ENCODE measurements at regions not wholly inside any gene's neighbourhood (a gene's known extent, or its start where the extent isn't known, plus 50 kb on each side); places are given as distances from the start of the nearest gene placed in this dataset.

DNA sequence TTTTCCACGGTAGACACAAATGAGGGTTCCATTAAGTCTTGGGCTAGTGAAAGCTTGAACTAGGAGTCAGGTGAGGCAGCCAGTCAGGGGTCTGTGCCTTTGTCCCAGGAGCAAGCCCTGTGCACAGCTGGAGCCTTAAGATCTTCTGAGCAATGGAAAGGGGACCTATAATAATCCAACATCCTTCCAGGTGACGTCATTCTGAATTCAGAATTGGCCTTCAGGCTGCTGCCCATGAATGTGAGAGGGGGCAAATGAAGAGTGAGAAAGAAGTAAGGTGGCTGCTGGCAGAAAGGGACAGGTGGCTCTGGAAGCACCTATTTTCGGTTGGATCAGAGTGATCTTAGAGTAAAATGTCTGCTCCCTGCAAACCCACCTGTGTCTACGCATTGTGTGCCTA is 488.1 kb upstream of the CDH5 start:
- Mint-ChIP-seq H3K27ac (no peak overlapping the region), H3K4me3 (no peak overlapping the region), H3K36me3 (ENCODE audit: low read depth) (no peaks in the 10 kb centered on the region), H3K4me1 (ENCODE audit: low read depth) (no peaks in the 10 kb centered on the region), H3K27me3 (ENCODE audit: low read depth) (no peaks in the 10 kb centered on the region), H3K9me3 (ENCODE audit: insufficient read depth) (no peaks in the 10 kb centered on the region)
- ChIA-PET CTCF (no interaction called here), POLR2A (no interaction called here)
- DNase-seq (no peak), ATAC-seq (no peak)

DNA sequence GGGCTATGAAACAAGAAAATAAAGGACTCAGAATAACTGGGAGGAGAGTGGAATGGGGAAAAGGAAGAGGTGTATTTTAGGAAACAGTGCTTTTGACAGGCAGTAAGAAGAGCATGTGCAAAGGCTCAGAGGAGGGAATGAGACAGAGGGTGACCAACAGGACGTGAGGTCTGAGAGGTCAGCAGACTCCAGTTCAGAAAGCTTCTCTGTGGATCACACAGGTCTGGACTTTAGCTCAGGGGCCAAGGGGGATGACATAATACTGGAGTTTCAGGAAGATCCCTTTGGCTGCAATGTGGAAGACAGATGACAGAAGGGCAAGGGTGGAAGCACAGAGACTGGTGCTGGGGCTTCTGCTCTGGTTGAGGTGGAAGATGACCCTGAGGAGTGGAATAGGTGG is 489.9 kb upstream of the CDH5 start:
- Mint-ChIP-seq H3K36me3 (ENCODE audit: low read depth) (no peaks in the 10 kb centered on the region), H3K27ac (no peak overlapping the region), H3K9me3 (ENCODE audit: insufficient read depth) (no peaks in the 10 kb centered on the region), H3K27me3 (ENCODE audit: low read depth) (no peaks in the 10 kb centered on the region), H3K4me1 (ENCODE audit: low read depth) (no peaks in the 10 kb centered on the region), H3K4me3 (no peak overlapping the region)
- POLR2A ChIA-PET = no interaction called here
- no peak for DNase-seq
- no peak for ATAC-seq
- CTCF ChIA-PET = no interaction called here

DNA sequence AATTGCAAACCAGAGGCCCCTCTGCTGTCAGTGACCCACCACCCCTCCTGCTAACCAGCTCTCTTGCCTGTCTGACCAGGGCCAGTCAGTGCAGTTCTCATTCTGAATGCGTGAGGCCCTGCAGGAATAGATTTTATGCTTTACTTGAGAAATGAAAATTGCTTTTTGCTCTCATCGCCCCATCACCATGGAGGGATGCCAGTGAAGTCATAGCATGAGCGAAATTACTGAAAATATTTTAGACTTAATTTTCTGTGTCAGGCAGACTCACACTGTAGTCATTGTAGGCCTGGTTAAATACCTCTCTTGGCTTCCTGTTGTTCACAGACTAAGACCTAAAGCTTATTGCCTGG is 490.5 kb upstream of the CDH5 start:
- Mint-ChIP-seq H3K36me3 (ENCODE audit: low read depth) (no peaks in the 10 kb centered on the region), H3K4me3 (no peak overlapping the region), H3K4me1 (ENCODE audit: low read depth) (no peaks in the 10 kb centered on the region), H3K9me3 (ENCODE audit: insufficient read depth) (no peaks in the 10 kb centered on the region), H3K27me3 (ENCODE audit: low read depth) (no peaks in the 10 kb centered on the region), H3K27ac (no peak overlapping the region)
- no peak for DNase-seq
- no peak for ATAC-seq
- CTCF ChIA-PET = no interaction called here
- POLR2A ChIA-PET = no interaction called here

DNA sequence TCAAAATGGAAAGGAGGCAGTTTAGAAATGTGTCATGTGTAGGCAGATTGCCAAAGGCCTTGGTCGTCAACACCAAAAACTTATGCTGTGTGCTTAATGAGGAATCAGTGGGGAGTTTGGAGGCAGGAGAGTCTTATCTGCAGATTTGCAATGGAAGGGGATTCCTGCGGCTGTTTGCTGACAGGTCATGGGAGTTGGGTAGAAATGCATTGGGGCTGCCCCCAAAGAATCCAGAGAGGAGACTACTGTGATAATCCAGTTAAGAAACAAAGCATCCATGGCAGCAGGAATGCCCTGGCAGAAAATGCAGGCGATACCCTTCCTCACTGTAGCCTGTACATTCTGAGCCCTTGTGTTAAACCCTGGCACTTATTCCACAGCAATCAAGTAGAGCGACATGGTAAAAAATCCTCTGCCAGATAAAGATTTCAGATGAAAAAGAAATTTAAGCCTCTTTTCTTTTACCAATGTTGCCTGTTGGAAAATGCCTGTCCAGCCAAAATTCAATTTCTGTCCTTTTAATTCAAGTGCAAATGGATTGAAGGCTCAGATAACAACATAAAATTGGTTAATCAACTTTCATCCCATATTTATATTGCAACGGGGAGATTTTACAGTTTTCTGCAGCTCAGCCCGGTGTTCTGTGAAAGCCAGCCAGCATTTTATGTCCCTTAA is 491.0 kb upstream of the CDH5 start:
- Mint-ChIP-seq H3K36me3 (ENCODE audit: low read depth) (no peaks in the 10 kb centered on the region), H3K27ac (no peak overlapping the region), H3K27me3 (ENCODE audit: low read depth) (no peaks in the 10 kb centered on the region), H3K4me1 (ENCODE audit: low read depth) (no peaks in the 10 kb centered on the region), H3K4me3 (no peak overlapping the region), H3K9me3 (ENCODE audit: insufficient read depth) (no peaks in the 10 kb centered on the region)
- ChIA-PET CTCF (no interaction called here), POLR2A (no interaction called here)
- DNase-seq (no peak), ATAC-seq (no peak)

DNA sequence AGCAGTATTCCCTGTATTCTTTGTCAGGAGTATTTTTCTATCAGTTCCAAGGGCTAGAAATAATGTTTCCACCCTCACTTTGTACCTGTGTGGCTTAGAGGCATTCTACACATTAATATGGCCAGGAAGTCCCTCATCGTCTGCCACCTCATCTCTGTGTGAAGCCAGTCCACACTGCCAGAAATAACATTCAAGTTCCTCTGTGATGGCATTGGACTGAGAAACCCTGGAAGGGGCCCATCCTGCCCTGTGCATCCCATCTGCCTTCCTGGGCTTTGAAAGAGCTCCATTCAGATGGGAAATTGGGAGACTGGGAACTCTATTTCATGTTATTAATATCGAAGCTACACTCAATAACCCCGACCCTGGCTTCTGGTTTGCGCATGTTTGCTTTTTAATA is 497.2 kb upstream of the CDH5 start:
- H3K27ac Mint-ChIP-seq = no peak overlapping the region

DNA sequence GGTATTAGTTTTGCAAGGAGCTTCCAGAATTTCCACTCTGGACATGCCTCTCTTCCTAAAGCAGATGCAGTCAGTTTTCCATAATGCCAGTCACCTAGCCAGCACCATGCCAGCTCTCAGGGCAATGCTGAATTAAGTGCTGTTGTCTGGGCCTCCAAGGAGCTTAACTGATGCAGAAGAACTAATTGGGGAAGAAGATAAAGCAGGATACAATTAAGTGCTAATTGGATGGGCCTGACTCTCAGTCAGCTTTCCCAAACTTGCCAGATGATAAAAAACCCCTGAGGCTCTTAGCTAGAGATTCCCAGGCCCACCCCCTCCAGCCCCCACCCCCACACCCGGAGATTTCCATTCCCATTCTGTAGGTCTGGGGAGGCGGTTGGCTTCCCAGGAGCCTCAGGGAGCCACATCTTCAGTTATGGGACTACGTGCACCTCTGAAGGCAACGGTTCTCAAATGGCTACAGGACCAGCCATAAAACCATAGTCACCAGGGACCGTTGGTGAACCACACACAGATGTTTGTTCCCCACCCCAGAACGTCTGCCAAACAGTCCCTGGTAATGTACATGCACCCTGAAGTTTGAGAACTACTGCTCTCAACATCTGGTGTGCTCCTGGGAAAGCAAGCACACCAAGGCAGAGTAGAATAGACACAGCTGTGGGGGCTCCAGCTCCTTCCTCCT is 499.1 kb upstream of the CDH5 start:
- Mint-ChIP-seq H3K27me3 (ENCODE audit: low read depth) (no peaks in the 10 kb centered on the region), H3K4me3 (no peak overlapping the region), H3K27ac (no peak overlapping the region), H3K36me3 (ENCODE audit: low read depth) (no peaks in the 10 kb centered on the region), H3K4me1 (ENCODE audit: low read depth) (no peaks in the 10 kb centered on the region), H3K9me3 (ENCODE audit: insufficient read depth) (no peaks in the 10 kb centered on the region)
- POLR2A ChIA-PET = no interaction called here
- no peak for DNase-seq
- CTCF ChIA-PET = no interaction called here
- ATAC-seq = no peak

More for the DNA sequence above, 497.2 kb upstream of the CDH5 start:
- no peak overlapping the region for H3K4me3 Mint-ChIP-seq
- no peaks in the 10 kb centered on the region for H3K27me3 Mint-ChIP-seq (ENCODE audit: low read depth)
- H3K4me1 Mint-ChIP-seq (ENCODE audit: low read depth) = no peaks in the 10 kb centered on the region
- H3K9me3 Mint-ChIP-seq (ENCODE audit: insufficient read depth) = no peaks in the 10 kb centered on the region
- ATAC-seq (no peak), DNase-seq (no peak)
- ChIA-PET CTCF (no interaction called here), POLR2A (no interaction called here)
- no peaks in the 10 kb centered on the region for H3K36me3 Mint-ChIP-seq (ENCODE audit: low read depth)

DNA sequence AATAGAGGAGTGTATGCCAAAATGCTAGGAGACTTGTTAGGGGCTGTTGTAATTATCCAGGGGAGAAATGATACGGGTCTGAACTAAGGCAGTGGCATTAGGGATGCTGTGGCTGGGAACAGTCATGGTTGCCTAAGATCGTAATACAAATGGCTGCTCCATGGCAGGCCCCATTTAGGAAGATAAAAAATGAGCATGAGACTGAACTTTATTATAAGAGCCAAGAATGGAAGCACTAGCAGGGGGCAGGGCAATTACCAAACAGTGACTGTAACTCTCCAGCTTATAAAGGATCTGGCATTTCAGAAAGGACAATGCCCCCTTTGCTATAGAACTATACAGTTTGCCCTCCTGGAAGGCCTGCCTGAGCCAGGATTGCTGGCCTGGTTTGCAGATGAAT is 503.3 kb upstream of the CDH5 start:
- Mint-ChIP-seq H3K36me3 (ENCODE audit: low read depth) (no peaks in the 10 kb centered on the region), H3K4me3 (no peak overlapping the region)
- ATAC-seq = no peak

DNA sequence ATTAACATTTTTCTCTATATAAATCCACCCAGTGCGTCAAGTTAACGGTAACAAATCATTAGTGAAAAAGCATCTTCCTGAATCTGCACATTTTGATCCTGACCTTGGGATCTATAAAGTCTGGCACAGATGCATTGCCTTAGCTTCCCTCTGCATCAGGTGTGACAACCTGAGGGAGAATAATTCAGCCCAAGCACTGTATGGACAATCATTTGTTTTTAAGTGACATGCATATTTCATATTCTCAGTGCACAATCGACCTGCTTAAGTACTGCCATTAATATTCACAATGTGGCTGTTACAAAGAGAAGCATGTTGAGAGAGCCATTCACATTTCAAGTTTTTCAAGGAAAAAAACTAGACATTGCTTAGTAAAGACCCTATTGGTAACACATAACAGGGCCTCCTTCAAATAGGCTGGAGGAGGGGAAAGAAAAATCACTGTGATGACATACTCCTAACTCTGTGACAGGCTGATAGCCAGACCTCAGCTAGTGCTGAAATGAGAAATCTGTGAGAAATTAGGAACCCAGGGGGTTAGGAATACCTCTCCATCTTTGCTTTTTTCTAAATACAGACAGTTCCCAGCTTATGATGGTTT is 505.3 kb upstream of the CDH5 start:
- ChIA-PET CTCF (no interaction called here), POLR2A (interaction anchor here (0.6 kb wide), 1 partner anchor 463 kb away, joined by 4 read pairs; no protein-coding TSS in a partner anchor)
- Mint-ChIP-seq H3K27ac (no peak overlapping the region), H3K27me3 (ENCODE audit: low read depth) (no peaks in the 10 kb centered on the region), H3K9me3 (ENCODE audit: insufficient read depth) (no peaks in the 10 kb centered on the region), H3K4me3 (no peak overlapping the region), H3K4me1 (ENCODE audit: low read depth) (no peaks in the 10 kb centered on the region), H3K36me3 (ENCODE audit: low read depth) (no peaks in the 10 kb centered on the region)
- DNase-seq = no peak
- ATAC-seq = no peak

More for the DNA sequence above, 503.3 kb upstream of the CDH5 start:
- CTCF ChIA-PET = no interaction called here
- Mint-ChIP-seq H3K9me3 (ENCODE audit: insufficient read depth) (no peaks in the 10 kb centered on the region), H3K27me3 (ENCODE audit: low read depth) (no peaks in the 10 kb centered on the region), H3K27ac (no peak overlapping the region), H3K4me1 (ENCODE audit: low read depth) (no peaks in the 10 kb centered on the region)
- DNase-seq = no peak
- POLR2A ChIA-PET = no interaction called here

DNA sequence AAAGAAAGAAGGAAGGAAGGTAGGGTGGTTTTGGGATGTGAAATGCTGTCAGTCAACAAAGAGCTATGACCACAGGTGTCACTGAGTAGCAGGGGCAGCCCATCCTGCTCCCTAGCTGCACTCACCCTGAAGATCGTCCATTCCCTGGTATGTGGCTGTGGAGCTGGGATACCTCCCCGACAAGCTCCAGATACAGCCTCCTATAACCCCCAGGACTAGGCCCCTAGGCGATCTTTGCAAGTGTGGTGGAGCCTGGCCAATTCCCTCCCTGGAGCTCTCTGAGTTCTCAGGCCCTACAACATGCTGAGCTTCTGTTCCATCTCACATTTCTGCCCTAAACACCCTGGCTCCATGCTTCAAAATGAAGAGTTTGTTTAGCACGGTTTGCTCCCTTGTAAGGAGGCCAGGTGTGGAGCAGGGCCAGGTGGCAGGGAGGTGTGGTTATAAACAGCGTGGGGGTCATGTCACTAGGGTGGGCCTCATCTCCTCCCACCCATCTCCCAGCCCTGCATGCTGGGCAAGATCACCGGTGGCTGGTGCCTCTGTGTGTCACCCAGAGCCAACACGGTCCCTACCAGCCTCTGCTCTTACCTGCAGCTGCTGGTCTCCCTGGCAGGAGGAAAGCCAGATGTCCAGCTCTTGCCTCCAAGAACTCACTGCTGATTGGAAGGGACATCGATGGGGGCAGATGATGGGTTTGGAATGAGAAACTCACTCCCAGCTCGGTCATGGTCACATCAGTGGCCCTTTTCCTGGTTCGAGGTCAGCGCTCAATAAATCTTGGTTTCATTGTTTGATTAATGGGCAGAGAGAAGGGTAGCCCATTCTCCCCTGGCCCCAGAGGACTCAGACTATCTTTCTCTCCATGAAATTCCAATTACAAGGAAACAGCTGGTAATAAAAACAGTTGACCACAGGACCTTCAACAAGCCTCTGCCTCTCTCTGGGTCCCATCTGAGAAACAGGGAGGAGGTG is 511.0 kb upstream of the CDH5 start:
- Mint-ChIP-seq H3K4me1 (ENCODE audit: low read depth) (no peaks in the 10 kb centered on the region), H3K4me3 (no peak overlapping the region), H3K27me3 (ENCODE audit: low read depth) (no peaks in the 10 kb centered on the region), H3K27ac (no peak overlapping the region), H3K36me3 (ENCODE audit: low read depth) (no peaks in the 10 kb centered on the region), H3K9me3 (ENCODE audit: insufficient read depth) (no peaks in the 10 kb centered on the region)
- ChIA-PET POLR2A (no interaction called here), CTCF (no interaction called here)
- ATAC-seq (no peak), DNase-seq (no peak)

DNA sequence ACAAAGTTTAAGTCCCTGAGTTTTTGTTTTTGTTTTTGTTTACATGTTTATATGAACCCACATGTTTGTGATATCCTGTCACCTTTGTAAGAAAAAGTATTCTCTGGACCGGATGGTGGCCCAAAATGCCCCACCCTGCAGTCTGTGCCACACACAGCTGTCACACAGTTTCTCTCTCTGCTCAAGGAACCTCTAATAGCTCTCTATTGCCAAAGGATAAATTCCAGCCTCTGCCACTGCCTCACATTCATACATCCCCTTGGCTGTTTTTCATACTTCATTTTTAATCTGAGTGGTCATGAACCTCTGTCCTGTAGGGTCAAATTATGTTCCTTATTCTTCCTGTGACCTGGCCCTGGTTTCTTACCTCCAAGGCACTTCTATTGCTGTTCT is 520.3 kb upstream of the CDH5 start:
- ChIA-PET CTCF (no interaction called here), POLR2A (no interaction called here)
- H3K4me3 Mint-ChIP-seq = no peak overlapping the region
- H3K9me3 Mint-ChIP-seq (ENCODE audit: insufficient read depth) = no peaks in the 10 kb centered on the region
- no peaks in the 10 kb centered on the region for H3K36me3 Mint-ChIP-seq (ENCODE audit: low read depth)
- no peaks in the 10 kb centered on the region for H3K4me1 Mint-ChIP-seq (ENCODE audit: low read depth)
- DNase-seq = no peak
- ATAC-seq = no peak
- no peak overlapping the region for H3K27ac Mint-ChIP-seq
- no peaks in the 10 kb centered on the region for H3K27me3 Mint-ChIP-seq (ENCODE audit: low read depth)

DNA sequence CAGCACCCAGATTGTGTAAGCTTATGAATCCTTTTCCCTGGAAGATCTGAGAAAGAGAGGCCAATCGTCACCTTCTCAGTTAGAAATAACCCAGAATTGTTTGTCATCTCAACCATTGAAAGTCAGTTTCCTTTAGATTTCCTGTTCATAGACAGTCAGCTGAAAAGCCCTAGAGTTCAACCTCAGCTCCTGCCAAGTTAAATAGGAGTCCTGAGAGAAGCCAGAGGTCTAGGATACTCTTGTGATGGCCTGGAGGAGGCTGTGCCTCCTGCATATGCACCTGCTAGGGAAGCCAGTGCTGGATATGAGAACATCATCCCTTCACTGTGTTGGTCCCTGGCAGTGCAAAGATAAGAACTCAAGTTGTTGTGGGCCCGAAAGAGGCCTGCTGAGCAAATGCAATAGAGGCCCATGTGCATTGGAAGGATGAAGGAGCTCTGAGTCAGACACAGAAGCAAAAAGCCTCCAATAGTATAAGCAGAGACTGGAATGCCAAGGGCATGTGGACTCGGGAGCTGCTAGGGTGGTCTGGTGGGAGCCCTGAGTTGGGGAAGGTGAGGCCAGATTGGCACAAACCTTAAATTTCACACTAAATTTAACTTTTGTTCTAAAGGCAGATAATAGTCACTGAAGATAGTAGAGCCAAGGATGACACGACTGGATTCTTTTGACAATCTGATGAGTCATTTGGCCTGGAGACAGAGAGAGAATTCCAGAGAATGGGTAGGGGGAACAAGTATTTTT is 520.9 kb upstream of the CDH5 start:
- H3K4me1 Mint-ChIP-seq (ENCODE audit: low read depth) = no peaks in the 10 kb centered on the region
- DNase-seq (no peak), ATAC-seq (no peak)
- no peak overlapping the region for H3K4me3 Mint-ChIP-seq
- ChIA-PET CTCF (no interaction called here), POLR2A (no interaction called here)
- H3K27ac Mint-ChIP-seq = no peak overlapping the region
- H3K36me3 Mint-ChIP-seq (ENCODE audit: low read depth) = no peaks in the 10 kb centered on the region
- no peaks in the 10 kb centered on the region for H3K9me3 Mint-ChIP-seq (ENCODE audit: insufficient read depth)
- no peaks in the 10 kb centered on the region for H3K27me3 Mint-ChIP-seq (ENCODE audit: low read depth)

All from activated CD8-positive, alpha-beta T cell treated with anti-CD3 and anti-CD28 coated beads, Interleukin-2, amount 10 ng/mL, durations not matched to agents 7 days and 5 days (primary cell).